ENCODE measurements at regions not wholly inside any gene's neighbourhood (a gene's known extent, or its start where the extent isn't known, plus 50 kb on each side); places are given as distances from the start of the nearest gene placed in this dataset.
"Not testable (repeated sequence)": the region's sequence is repeated elsewhere in the genome, so short reads cannot be mapped to it uniquely, and the experiment has no call there.

- not testable (repeated sequence) for H3K4me3 ChIP-seq (ENCODE audit: low read length); H3K27ac ChIP-seq (ENCODE audit: low read length); H3K27me3 ChIP-seq (ENCODE audit: control insufficient read depth, insufficient read depth, low read length); H3K9me3 ChIP-seq (ENCODE audit: control insufficient read depth, insufficient read depth, low read length); H3K36me3 ChIP-seq (ENCODE audit: control insufficient read depth, insufficient read depth, low read length); DNase-seq (ENCODE audit: low read depth, low spot score)
- no CpG with 5 or more reads among the region's 26 CpGs for WGBS (ENCODE audit: insufficient coverage, insufficient read length)
- peaks cover 10% of the 10 kb centered on the region for H3K4me1 ChIP-seq (ENCODE audit: control insufficient read depth, insufficient read depth, low read length)
Measured at GRCh38 chr20:47972297-47972915, 187.1 kb upstream of the SULF2 start.

GRCh38 chr20:47971058-47971791, 185.9 kb upstream of the SULF2 start:
- H3K27me3 ChIP-seq (ENCODE audit: control insufficient read depth, insufficient read depth, low read length): no peaks in the 10 kb centered on the region
- no peak overlapping the region for H3K4me3 ChIP-seq (ENCODE audit: low read length)
- peaks cover 10% of the 10 kb centered on the region for H3K4me1 ChIP-seq (ENCODE audit: control insufficient read depth, insufficient read depth, low read length)
- no peaks in the 10 kb centered on the region for H3K36me3 ChIP-seq (ENCODE audit: control insufficient read depth, insufficient read depth, low read length)
- no peaks in the 10 kb centered on the region for H3K9me3 ChIP-seq (ENCODE audit: control insufficient read depth, insufficient read depth, low read length)
- no CpG with 5 or more reads among the region's 14 CpGs for whole genome bisulfite sequencing (ENCODE audit: insufficient coverage, insufficient read length)
- no peak overlapping the region for H3K27ac ChIP-seq (ENCODE audit: low read length)
- no peak for DNase-seq (ENCODE audit: low read depth, low spot score)

GRCh38 chr20:47970282-47970903, 185.1 kb upstream of the SULF2 start:
- no peaks in the 10 kb centered on the region for H3K27me3 ChIP-seq (ENCODE audit: control insufficient read depth, insufficient read depth, low read length)
- H3K27ac ChIP-seq (ENCODE audit: low read length): no peak overlapping the region
- no peaks in the 10 kb centered on the region for H3K36me3 ChIP-seq (ENCODE audit: control insufficient read depth, insufficient read depth, low read length)
- peaks cover 10% of the 10 kb centered on the region for H3K4me1 ChIP-seq (ENCODE audit: control insufficient read depth, insufficient read depth, low read length)
- no peak for DNase-seq (ENCODE audit: low read depth, low spot score)
- no peak overlapping the region for H3K4me3 ChIP-seq (ENCODE audit: low read length)
- H3K9me3 ChIP-seq (ENCODE audit: control insufficient read depth, insufficient read depth, low read length): no peaks in the 10 kb centered on the region
- no CpG with 5 or more reads among the region's 8 CpGs for WGBS (ENCODE audit: insufficient coverage, insufficient read length)

GRCh38 chr20:47969426-47969825, 184.1 kb upstream of the SULF2 start:
- Histone ChIP-seq H3K27ac (ENCODE audit: low read length) (no peak overlapping the region), H3K36me3 (ENCODE audit: control insufficient read depth, insufficient read depth, low read length) (no peaks in the 10 kb centered on the region), H3K4me1 (ENCODE audit: control insufficient read depth, insufficient read depth, low read length) (peaks cover 10% of the 10 kb centered on the region), H3K27me3 (ENCODE audit: control insufficient read depth, insufficient read depth, low read length) (no peaks in the 10 kb centered on the region), H3K9me3 (ENCODE audit: control insufficient read depth, insufficient read depth, low read length) (no peaks in the 10 kb centered on the region), H3K4me3 (ENCODE audit: low read length) (no peak overlapping the region)
- no peak for DNase-seq (ENCODE audit: low read depth, low spot score)
- WGBS (ENCODE audit: insufficient coverage, insufficient read length): no CpG with 5 or more reads among the region's 6 CpGs

DNA sequence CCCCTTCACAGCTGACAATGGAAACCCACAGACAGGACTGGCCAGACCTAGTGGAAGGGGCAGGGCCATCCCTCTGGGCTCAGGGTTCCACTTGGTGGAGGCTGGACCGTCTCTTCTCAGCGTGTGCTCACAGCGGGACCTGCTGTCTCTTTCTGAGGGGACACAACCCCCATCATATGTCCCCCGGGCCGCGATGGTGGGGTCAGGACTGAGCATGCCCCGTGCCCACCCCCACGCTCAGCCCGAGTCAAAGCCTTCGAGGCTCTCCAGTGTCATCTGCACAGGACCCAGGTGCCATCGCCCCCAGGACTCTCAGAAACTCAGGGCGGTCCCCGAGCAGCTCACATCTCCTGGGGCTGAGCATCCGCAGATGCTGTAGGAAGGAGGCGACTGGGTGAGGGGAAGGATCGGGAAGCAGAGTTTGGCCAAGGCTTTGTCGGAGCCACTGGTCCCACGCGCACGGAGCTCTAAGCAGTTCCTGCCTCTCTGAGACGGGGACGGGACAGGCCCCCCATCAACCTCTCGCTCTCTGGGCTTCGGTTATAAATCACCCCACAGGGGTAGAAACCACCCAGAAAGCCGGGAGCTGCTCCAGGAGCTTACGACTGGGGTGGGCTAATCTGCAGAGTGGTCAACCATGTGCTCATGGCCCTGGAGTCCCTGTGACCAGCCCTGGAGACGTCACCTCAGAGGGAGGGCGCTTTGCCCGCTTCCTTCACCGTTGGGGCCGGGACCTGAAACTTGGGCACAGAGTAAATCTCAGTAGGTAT, 183.4 kb upstream of the SULF2 start:
- Histone ChIP-seq H3K9me3 (ENCODE audit: control insufficient read depth, insufficient read depth, low read length) (no peaks in the 10 kb centered on the region), H3K27ac (ENCODE audit: low read length) (no peak overlapping the region), H3K4me1 (ENCODE audit: control insufficient read depth, insufficient read depth, low read length) (peaks cover 10% of the 10 kb centered on the region), H3K27me3 (ENCODE audit: control insufficient read depth, insufficient read depth, low read length) (no peaks in the 10 kb centered on the region), H3K36me3 (ENCODE audit: control insufficient read depth, insufficient read depth, low read length) (no peaks in the 10 kb centered on the region), H3K4me3 (ENCODE audit: low read length) (no peak overlapping the region)
- no peak for DNase-seq (ENCODE audit: low read depth, low spot score)
- no CpG with 5 or more reads among the region's 31 CpGs for WGBS (ENCODE audit: insufficient coverage, insufficient read length)

- Histone ChIP-seq H3K27me3 (ENCODE audit: control insufficient read depth, insufficient read depth, low read length) (no peaks in the 10 kb centered on the region), H3K9me3 (ENCODE audit: control insufficient read depth, insufficient read depth, low read length) (no peaks in the 10 kb centered on the region), H3K36me3 (ENCODE audit: control insufficient read depth, insufficient read depth, low read length) (no peaks in the 10 kb centered on the region), H3K4me3 (ENCODE audit: low read length) (no peak overlapping the region), H3K4me1 (ENCODE audit: control insufficient read depth, insufficient read depth, low read length) (no peaks in the 10 kb centered on the region; the same call in none of the 2 replicates), H3K27ac (ENCODE audit: low read length) (no peak overlapping the region)
- no peak for DNase-seq (ENCODE audit: low read depth, low spot score)
- WGBS (ENCODE audit: insufficient coverage, insufficient read length): no CpG with 5 or more reads among the region's 5 CpGs
Measured at GRCh38 chr20:47964149-47964548, 178.9 kb upstream of the SULF2 start.

DNA sequence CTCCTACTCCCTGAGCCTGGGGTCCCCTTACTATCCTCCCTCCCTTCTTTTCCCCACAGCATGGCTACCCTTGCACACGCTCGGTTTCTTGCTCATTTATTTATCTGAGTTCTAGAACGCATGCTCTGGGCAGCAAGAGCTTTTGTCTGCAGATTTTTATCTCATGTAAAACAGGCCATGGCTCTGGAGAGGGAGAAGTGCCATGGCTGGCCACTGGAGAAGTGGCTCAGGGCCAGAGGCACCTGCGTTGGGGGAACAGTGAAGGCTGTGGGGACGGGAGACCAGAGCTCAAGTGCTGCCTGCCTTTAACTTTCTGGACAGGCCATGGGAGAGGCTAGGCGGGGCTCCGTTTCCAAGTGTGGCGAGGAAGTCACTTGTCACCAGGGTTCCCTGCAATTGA, 177.7 kb upstream of the SULF2 start:
- no peaks in the 10 kb centered on the region for H3K27me3 ChIP-seq (ENCODE audit: control insufficient read depth, insufficient read depth, low read length)
- H3K9me3 ChIP-seq (ENCODE audit: control insufficient read depth, insufficient read depth, low read length): no peaks in the 10 kb centered on the region
- no peak for DNase-seq (ENCODE audit: low read depth, low spot score)
- no peaks in the 10 kb centered on the region for H3K36me3 ChIP-seq (ENCODE audit: control insufficient read depth, insufficient read depth, low read length)
- H3K4me3 ChIP-seq (ENCODE audit: low read length): no peak overlapping the region
- H3K27ac ChIP-seq (ENCODE audit: low read length): no peak overlapping the region
- no peaks in the 10 kb centered on the region; the same call in none of the 2 replicates for H3K4me1 ChIP-seq (ENCODE audit: control insufficient read depth, insufficient read depth, low read length)
- WGBS (ENCODE audit: insufficient coverage, insufficient read length): no CpG with 5 or more reads among the region's 8 CpGs

GRCh38 chr20:47962286-47962963, 177.1 kb upstream of the SULF2 start:
- Histone ChIP-seq H3K9me3 (ENCODE audit: control insufficient read depth, insufficient read depth, low read length) (no peaks in the 10 kb centered on the region), H3K27ac (ENCODE audit: low read length) (no peak overlapping the region), H3K4me3 (ENCODE audit: low read length) (no peak overlapping the region), H3K4me1 (ENCODE audit: control insufficient read depth, insufficient read depth, low read length) (no peaks in the 10 kb centered on the region; the same call in 1 of the 2 replicates), H3K27me3 (ENCODE audit: control insufficient read depth, insufficient read depth, low read length) (no peaks in the 10 kb centered on the region), H3K36me3 (ENCODE audit: control insufficient read depth, insufficient read depth, low read length) (no peaks in the 10 kb centered on the region)
- DNase-seq (ENCODE audit: low read depth, low spot score): no peak
- WGBS (ENCODE audit: insufficient coverage, insufficient read length): no CpG with 5 or more reads among the region's 7 CpGs

DNA sequence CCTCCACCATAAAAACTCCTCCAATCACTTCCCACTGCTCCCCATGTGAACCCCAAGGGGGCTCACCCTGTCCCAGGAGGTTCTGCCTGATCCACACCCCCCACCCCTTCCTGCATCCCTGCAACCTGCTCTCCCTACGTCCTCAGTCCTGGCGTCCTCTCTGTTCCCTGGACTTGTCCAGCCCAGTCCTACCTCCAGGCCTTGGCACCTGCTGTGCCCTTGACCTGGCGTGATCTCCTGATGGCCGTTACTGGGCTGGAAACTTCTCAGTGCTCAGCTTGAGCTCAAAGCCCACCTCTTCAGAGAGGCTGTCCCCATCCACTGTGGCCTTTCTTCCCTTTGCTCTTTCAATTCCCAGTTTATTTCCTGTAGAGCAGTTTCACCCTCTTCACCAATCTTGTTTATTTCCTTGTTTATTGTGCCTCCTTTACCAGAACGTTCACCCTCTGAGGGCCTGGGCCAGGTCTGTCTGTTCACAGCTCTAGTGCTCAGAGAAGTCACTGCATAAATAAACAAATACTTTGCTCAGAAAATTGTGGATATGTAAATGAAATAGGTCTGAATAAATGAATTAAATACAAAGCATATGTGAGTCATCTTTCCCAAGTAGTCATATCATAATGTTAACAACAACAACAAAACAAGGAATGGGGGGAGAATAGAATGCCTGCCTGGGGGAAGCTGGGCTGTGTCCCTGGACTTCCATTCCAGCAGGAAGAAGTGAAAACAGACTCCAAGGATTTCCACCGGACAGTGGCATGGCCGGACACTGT, 175.7 kb upstream of the SULF2 start:
- Histone ChIP-seq H3K9me3 (ENCODE audit: control insufficient read depth, insufficient read depth, low read length) (no peaks in the 10 kb centered on the region), H3K27ac (ENCODE audit: low read length) (no peak overlapping the region), H3K4me1 (ENCODE audit: control insufficient read depth, insufficient read depth, low read length) (no peaks in the 10 kb centered on the region; the same call in 1 of the 2 replicates), H3K4me3 (ENCODE audit: low read length) (no peak overlapping the region), H3K36me3 (ENCODE audit: control insufficient read depth, insufficient read depth, low read length) (no peaks in the 10 kb centered on the region), H3K27me3 (ENCODE audit: control insufficient read depth, insufficient read depth, low read length) (no peaks in the 10 kb centered on the region)
- no peak for DNase-seq (ENCODE audit: low read depth, low spot score)
- WGBS (ENCODE audit: insufficient coverage, insufficient read length): no CpG with 5 or more reads among the region's 7 CpGs
